Activated naive CD4-positive, alpha-beta T cell treated with Interleukin-2 at 50 U/mL for 16 hours (primary cell): ENCODE measurements at regions not wholly inside any gene's neighbourhood (a gene's known extent, or its start where the extent isn't known, plus 50 kb on each side); places are given as distances from the start of the nearest gene placed in this dataset.

Experiments used
- DNase-seq: peaks from one replicate; pipeline ENCODE4 v3.0.0-alpha.2; 2020

DNA sequence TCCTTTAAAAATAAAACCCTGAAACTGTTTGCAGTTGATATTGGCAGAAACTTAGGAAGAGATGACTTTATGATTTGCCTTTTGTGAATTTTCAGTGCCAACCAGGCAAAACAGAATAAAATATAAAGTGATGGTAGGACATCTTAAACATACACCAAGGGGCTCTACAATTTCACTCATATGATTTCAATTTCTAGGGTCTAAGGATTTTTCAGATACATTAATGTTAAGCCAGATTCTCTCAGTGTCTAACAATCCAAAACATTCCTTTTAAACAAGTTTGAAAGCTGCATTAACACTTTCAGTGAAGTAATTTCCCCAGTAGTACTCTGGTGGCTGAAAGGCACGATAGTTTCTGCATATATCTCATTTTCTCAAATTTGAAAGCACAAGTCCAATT lies 1262.0 kb upstream of the ADGRL3 start:
- DNase-seq: no peak

DNA sequence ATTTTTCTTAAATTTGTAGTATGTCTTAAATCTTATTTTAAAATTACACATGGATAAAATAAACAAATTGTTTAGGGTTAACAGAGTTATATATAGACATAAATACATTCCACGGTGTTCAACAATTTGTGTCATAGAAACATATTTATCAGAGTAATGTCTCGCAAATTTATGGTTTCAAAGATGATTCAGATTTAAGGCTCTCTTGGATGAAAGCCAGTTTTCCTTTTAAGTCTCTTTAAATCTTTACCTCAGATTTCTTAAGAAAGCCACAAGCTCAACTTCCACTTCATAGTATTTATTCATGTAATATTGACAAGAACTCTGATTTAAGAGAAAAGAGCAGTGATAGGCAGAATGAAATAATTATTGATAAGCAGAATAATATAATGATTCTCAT lies 1254.8 kb upstream of the ADGRL3 start:
- DNase-seq: no peak

DNA sequence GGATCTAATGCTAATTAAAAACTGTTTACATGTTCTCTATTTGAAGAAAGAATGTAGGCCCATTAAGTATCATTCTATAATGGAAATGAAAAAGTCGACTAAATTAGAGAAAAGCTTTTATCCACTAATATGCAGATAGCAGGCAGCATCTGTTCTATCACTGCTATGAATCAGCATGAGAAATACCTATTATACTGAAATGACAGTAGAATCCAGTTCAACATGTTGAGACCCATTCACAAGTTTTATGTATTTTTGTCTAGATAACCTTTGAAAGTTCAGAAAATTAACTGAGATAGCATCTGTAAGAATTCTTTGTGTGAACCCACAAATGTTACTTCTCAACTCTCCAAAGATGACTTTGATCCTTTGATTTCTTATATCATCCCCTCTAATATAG lies 1254.4 kb upstream of the ADGRL3 start:
- DNase-seq: no peak

DNA sequence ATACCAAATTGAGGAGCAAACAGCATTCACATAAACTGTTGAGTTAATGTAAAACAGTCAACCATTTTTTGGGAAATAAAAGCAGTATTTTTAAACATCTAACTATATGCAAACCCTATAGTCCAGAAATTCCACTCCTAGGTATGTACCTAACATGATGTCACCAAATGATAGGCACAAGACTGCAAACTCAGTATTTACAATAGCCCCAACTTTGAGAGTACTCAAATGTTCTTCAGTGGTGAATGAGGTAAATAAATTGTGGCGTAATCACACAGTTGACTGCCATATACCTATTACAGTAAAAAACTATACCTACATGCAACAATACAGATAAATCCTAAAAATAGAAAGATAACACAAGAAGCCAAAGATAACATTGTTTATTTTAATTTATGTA lies 1243.8 kb upstream of the ADGRL3 start:
- no peak for DNase-seq

DNA sequence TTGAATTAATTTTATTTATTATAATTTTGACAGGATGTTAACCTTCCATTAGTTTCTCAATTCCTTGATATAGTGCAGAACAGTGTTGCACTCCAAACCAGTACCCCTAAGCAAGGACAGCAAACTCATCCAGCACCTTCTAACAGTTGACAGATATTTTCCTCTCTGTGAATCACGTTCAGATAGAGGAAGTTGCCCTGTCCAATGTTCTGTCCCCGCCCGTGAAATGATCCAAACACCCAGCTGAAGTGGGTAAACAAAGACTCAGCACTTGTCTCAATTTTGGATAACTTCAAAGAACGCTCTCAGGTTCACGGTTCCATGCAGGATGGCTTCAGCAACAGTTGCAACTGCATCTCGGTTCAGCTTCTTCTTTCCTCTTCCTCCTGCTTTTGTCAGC lies 1240.0 kb upstream of the ADGRL3 start:
- no peak for DNase-seq

DNA sequence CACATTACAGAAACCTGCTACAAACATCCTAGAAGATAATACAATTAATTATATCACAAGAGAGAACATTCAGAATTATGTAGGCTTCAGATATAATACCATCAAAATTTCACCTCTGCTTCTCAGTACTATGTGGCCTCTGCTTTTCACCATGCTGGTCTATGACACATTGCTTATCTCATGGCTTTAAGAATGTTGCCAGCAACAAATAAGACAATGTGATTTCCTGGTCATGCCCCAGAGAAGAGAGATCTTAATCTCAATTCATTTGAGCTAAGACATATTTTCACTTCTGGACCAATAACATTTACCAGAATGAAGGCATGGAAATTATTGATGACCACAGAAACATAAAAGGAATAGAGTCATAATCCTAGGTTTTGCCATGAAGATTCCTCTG lies 1233.4 kb upstream of the ADGRL3 start:
- DNase-seq: no peak

DNA sequence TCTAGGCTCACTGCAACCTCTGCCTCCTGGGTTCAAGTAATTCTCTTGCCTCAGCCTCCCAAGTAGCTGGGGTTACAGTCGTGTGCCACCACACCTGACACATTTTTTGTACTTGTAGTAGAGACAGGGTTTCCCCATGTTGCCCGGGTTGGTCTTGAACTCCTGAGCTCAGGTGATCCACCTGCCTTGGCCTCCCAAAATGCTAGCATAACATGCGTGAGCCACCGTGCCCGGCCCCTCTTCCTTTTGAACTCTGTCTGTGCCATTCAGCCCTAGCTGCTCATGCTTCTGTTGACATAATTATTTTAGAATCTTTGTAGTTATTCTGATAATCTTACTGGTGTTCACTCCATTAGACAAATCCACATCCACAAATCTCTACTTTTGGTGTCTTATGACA lies 1231.3 kb upstream of the ADGRL3 start:
- DNase-seq: no peak

DNA sequence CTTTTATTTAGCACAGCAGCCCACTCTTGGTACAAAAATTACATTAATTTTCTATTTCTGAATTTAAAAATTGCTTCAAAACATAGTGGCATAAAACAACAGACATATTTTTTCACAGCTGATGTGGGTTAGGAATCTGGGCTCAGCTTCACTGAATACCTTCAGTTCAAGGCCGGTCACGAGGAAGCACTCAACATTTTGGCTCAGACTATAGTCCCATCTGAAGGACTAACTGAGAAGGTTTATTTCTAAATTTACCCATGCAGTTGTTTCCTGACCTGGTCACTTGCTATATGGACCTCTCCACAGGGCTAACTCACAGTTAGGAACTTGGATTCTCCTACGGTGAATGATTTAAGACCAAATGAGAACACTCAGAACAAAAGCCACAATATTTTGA lies 1230.2 kb upstream of the ADGRL3 start:
- DNase-seq: no peak

DNA sequence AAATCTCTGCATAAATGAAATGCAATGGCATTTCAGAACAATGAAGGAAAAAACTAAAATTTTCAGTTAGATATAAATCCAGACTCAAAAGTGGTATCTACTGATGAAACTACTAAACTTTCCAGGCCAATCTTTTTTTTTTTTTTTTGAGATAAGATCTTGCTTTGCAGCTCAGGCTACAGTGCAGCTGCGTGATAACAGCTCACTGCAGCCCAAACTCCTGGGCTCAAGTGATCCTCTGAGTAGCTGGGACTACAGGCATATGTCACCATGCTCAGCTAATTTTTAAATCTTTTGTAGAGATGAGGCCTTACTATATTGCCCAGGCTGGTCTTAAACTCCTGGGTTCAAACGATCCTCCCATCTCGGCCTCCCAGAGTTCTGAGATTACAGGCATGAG lies 1228.2 kb upstream of the ADGRL3 start:
- no peak for DNase-seq

DNA sequence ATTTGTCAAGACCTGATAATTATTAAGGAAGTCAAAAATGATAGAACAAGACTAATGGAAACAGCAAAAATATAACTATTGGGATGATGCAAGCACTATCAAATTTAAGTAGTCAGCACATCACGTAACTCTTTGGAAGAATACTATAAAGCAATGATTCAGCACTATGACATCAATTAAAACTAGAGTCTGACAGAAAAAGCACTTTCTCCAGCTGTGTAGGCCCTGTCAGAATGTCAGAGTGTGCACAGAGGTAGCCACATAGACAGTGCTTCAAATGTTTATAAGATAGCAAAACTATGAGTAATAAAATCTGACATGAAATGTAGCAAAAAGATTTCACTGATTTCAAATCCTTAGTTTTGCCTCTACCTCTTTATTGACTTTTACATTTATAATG lies 1226.6 kb upstream of the ADGRL3 start:
- no peak for DNase-seq

DNA sequence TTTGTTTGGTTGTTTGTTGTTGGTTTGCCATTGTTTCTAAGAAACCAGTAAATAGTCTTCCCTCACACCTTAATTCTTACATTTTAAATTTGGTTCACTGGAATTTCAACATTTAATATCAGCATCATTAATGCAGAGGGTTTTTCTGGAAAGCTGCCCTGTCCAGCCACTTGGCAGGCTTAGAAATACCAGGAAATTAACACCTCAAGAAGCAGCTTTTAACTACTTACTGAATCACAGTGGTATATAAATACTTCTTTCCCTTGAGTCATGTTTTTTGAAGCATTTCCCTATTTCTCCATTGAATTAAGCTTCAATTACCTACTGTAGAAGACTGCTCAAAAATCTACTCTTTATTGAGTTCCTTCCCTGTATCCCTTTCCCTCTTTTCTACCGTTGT lies 1221.1 kb upstream of the ADGRL3 start:
- no peak for DNase-seq

DNA sequence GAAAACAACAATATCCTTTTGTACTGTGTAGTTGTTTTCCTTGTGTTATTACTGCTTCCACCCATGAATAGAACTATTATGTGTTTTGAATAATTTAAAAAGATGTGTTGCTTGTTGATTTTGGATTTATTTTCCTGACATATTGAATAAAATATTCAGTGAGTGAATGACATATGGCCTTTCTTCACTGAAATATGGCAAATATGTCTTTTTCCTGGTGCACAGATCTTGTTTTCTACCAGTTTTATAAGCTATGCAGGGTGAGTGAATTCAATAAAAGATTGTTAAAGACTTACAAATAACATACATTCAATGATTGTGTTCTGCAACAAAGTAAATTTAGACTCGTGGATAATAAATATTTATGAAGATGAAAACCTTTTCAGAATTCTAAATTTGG lies 1216.3 kb upstream of the ADGRL3 start:
- DNase-seq: no peak

DNA sequence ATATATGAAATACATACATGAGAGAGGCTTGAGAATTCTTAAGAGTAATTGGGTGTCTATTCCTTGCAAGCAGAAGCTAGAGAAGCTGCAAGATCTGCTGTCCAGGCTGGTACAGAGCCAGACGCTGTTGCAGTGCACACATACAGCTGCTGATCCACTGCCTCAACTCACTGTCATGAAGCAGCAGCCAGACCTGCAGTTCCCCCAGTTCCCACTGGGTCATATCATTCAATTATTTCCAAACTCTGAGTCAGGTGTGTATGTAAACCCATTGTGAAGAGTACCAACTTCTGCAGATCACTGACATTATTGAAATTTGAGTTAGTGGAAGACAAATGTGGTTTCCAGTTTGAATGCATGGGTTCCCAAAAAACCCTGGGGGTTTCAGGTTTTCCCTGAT lies 1212.8 kb upstream of the ADGRL3 start:
- no peak for DNase-seq

DNA sequence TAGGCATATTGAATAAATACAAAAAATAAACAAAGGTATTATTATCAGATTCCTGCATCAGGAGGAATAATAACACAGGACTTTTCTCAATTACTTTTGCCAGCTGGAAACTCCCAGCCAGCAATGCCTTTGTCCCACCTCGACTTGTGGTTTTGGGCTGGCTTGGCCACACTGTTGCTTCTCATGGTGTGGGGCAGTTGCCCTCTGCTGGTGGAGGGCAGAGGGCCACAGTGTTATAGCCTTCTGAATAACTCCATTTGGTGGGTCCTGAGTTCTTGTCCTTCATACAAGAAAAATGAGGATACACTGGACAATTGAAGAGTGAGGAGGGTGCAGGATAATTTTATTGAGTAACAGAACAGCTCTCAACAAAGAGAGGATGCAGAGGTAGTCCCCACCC lies 1206.0 kb upstream of the ADGRL3 start:
- no peak for DNase-seq

DNA sequence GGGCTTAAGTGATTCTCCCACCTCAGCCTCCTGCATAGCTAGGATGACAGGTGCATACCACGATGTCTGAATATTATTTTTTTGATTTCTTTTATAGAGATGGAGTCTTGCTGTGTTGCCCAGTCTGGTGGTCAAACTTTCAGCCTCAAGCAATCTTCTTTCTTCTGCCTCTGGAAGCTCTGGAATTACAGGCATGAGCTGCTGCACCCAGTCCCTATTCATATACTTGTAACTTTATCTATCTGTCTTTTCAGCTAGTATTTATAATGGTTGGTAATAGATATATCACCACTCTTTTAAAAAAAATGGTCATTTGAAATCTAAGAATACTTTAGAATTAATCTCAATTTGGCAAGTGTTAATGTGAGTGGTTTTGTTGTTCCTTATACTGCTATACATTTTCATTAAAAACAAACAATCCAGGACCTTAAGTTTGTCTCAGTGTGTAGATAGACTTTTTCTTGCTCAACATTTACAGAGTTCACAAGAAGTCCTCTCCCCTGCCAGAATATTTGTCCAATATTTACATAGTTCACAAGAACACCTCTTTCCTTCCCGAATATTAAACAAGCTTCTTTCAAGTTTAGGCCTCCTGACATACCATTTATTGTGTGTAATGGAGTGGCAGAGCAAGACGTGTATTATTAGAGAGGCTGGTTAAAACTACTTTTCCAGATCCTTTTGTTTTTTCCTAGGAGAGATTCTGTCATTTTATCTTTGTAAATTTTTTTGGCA lies 1197.4 kb upstream of the ADGRL3 start:
- no peak for DNase-seq

DNA sequence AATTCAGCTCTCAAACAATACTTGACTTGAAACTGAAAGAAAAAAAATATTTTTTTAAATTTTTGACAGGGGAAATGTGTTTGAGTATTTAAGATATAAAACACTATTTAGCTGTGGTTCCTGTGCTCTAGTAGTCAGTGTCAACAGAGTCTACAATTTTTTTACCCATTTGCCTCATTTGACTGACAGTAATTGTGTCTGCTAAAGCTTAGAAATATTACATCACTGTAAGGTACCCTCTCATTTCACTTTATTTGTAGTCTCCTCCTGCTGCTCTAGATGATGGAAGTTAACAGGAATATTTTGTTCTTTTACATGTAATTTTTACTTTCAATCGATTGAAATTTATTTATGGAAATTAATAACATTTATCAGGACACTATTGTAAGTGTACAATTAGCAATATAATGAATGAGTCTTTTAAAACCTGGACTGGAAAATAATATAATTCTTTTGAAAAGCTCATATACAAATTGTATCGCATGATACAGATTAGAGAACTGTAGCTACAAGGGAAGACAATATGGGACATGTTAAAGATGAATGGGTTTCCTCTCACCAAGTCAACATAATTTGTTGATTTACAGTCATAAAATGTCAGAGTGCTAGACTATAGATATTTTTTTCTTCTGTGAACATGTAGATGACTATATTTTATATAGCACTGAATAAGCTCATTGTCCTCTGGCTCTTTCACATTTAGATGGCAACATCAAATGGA lies 1186.5 kb upstream of the ADGRL3 start:
- DNase-seq: no peak

DNA sequence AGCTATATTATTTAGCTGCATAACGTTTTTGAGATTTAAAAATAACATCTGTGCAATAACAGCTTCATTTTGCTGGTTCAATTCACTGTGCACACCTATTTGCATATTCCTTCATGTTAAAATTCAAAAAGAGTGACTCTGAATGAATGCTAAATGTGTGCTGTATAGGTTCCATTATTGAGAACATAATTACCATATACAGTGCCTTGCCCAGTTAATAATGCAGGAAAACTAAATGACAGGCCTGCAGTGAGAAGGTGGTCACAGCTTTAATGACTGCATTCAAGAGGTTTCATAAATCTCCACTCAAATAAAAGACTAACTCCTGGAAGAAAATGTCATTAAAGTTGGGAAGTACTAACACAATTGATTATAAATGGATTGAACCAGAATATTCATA lies 1183.2 kb upstream of the ADGRL3 start:
- no peak for DNase-seq

DNA sequence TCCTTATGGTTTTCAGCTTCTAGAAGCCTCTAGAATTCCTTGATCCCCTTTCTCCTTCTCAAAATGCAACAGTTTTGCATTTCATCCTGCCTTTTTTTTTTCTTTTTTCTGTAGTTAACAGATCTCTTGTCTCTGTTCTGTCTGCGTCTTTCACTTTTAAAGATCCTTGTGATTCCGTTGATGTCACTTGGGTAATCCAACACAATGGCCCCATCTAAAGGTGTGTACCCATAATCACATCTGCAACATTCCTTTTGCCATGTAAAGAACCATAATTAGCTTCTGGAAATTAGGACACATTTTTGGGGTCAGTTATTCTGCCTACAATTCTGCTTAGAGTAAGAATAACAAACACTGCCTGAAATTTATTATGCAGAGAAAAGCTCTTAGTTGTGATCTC lies 1180.9 kb upstream of the ADGRL3 start:
- DNase-seq: no peak

DNA sequence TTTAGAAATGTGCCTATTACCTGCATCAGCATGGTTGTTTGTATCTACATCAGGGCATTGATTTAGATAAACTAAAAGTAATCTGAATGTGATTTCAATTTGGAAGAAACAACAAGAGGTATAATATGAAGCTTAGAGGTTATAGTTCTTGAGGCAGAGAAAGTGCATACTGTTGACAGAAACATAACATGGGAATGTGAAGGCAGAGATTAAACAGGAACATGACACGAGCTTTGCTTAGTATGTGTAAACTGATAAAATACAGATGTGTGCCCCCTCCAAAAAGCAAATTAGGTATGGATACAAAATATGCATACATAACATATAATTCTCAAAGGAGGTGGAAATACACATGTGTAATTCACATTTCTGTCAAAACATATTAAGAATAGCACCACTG lies 1180.2 kb upstream of the ADGRL3 start:
- DNase-seq: no peak

DNA sequence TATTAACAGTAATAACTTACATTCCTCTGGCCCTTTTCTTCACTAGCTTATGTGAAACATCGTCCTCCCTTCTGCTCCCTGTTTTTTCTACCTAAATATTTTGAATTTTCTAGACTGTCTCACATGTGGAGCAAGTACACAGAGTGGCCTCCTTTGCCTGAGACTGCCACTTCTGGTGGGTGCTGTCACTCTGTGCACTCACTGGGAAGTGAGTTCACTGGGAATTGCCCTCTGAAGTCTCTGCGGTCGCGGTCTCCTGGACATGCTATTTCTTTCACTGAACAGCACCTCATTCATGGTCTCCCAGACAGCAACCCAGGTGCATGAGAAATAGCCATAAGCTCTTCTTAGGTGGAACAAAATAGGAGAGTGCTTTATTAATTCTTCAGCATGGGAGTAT lies 1179.7 kb upstream of the ADGRL3 start:
- no peak for DNase-seq

DNA sequence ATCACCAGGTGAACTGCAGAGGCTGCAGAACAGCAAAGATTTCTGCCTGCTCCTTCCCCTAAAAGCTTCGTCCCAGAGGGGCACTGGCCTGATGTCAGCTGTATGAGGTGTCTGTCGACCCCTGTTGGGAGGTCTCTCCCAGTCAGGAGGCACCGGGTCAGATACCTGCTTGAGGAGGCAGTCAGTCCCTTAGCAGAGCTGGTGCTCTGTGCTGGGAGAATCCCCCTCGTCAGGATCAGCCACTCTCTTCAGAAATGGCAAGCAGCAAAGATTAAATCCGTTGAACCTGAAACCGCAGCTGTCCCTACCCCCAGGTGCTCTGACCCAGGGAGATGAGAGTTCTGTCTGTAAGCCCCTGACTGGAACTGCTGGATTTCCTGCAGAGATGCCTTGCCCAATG lies 1166.3 kb upstream of the ADGRL3 start:
- no peak for DNase-seq

DNA sequence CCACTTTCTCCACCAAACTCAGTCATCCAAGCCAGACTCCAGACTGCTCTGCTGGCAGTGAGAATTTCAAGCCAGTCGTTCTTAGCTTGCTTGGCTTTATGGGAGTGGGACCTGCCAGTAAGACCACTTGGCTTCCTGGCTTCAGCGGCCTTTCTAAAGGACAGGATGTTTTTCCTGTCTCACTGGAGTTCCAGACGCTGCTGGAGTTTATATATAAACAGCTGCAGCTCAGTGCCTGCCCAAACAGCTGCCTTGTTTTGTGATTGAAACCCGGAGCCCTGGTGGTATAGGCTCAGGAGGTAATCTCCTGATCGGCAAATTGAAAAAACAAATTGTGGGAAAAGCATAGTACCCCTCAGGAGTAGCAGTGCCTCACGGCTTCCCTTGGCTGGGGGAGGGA lies 1165.8 kb upstream of the ADGRL3 start:
- DNase-seq: no peak

DNA sequence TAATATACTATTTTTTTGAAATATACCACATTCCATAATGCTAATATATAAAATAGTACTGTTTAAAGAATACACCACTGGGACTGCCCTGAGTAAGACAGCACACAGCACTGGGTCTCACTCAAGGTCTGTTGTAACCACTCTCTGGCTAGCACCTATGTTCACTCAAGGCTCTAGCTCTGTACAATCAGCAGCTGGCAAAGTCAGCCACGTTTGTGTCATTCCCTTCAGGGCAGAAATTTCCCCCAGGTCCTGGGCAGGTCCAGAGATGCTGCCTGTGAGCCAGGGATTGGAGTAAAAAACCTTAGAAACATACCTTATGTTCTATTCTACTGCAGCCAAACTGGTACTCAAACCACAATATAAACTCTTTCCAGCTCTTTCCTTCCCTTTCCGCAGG lies 1160.2 kb upstream of the ADGRL3 start:
- no peak for DNase-seq

DNA sequence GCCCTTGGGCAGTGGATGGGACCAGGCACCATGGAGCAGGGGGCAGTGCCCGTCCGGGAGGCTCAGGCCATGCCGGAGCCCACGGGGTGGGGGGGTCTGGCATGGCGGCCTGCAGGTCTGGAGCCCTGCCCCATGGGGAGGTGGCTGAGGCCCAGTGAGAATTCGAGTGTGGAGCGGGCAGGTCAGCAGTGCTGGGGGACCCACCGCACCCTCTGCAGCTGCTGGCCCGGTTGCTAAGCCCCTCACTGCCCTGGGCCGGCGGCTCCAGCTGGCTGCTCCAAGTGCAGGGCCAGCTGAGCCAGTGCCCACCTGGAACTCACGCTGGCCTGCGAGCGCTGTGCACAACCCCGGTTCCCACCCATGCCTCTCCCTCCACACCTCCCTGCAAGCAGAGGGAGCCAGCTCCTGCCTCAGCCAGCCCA lies 1157.9 kb upstream of the ADGRL3 start:
- DNase-seq: no peak

DNA sequence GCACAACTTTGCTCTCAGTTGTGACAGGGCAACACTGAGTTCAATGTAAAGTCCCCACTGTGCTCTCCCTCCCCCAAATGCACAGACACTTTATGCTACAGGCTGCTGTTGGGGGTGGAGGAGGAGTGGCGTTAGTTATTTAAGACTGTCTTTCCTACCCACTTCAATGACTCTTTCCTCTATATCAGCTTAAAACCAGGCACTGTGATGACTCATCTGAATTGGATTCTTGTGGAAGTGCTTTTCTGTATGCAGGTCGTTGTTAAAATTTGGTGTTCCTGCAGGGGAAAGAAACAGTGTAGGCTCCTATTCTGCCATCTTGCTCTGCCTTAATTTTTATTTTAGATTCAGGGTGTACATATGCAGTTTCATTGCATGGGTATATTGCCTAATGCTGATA lies 1157.2 kb upstream of the ADGRL3 start:
- no peak for DNase-seq
